OCI-LY3 (cell line): ENCODE measurements at regions not wholly inside any gene's neighbourhood (a gene's known extent, or its start where the extent isn't known, plus 50 kb on each side); places are given as distances from the start of the nearest gene placed in this dataset.

Experiments
- H2AFZ ChIP-seq: fragments of 200-600, 300-600 bp; shearing (Covaris generic); 2 replicates; pipeline ENCODE4 v1.6.0; 2014; ENCODE audit warnings: antibody characterized with exemption, low read depth, low read length
- H3K27ac ChIP-seq: fragments of 200-600, 300-600 bp; sonication (generic); 2 replicates; pipeline ENCODE4 v1.5.1; 2014; ENCODE audit warnings: mild to moderate bottlenecking, low read length, moderate library complexity, mixed read lengths
- H3K27me3 ChIP-seq: fragments of 200-600, 300-600 bp; sonication (generic); 2 replicates; pipeline ENCODE4 v1.6.1; 2014; ENCODE audit warnings: low read depth, low read length, mixed read lengths
- H3K36me3 ChIP-seq: fragments of 200-600, 300-600 bp; sonication (generic); replicated peaks from 2 replicates; pipeline ENCODE3; 2014; ENCODE audit warnings: low read depth, low read length, mixed read lengths
- H3K4me1 ChIP-seq: fragments of 300-600, 200-600 bp; sonication (generic); 2 replicates; pipeline ENCODE4 v1.6.1; 2014; ENCODE audit warnings: low read length, mixed read lengths
- H3K4me2 ChIP-seq: fragments of 200-600, 300-600 bp; sonication (generic); 2 replicates; pipeline ENCODE4 v1.6.1; 2014; ENCODE audit warnings: low read length, mixed read lengths
- H3K4me3 ChIP-seq: fragments of 300-600, 200-600 bp; sonication (generic); 2 replicates; pipeline ENCODE4 v1.5.1; 2014; ENCODE audit warnings: antibody characterized with exemption, mild to moderate bottlenecking, low read length, moderate library complexity
- H3K79me2 ChIP-seq: fragments of 300-600, 200-600 bp; shearing (Covaris generic); 2 replicates; pipeline ENCODE4 v1.6.1; 2014; ENCODE audit warnings: mild to moderate bottlenecking, low read length, mixed read lengths
- H3K9ac ChIP-seq: fragments of 300-600, 200-600 bp; shearing (Covaris generic); 2 replicates; pipeline ENCODE4 v1.6.0; 2014; ENCODE audit warnings: mild to moderate bottlenecking, low read length, moderate library complexity
- H3K9me3 ChIP-seq: fragments of 200-600, 300-600 bp; shearing (Covaris generic); 2 replicates; pipeline ENCODE4 v1.6.1; 2014; ENCODE audit warnings: low read length, mixed read lengths; ENCODE audit not compliant: insufficient read depth
- H4K20me1 ChIP-seq: fragments of 200-600, 300-600 bp; sonication (generic); 2 replicates; pipeline ENCODE4 v1.6.1; 2016; ENCODE audit warnings: low read length, mixed read lengths; ENCODE audit not compliant: insufficient read depth
- CTCF ChIP-seq: fragments of 200-600, 300-600 bp; sonication (generic); IDR thresholded peaks from 2 replicates; pipeline ENCODE4 v1.5.1; 2014; ENCODE audit warnings: antibody characterized with exemption, low read length, low read depth
- EZH2phosphoT487 ChIP-seq: fragments of 200-600 bp; shearing (Covaris generic); IDR thresholded peaks from 2 replicates; pipeline ENCODE4 v1.6.1; 2018; ENCODE audit warnings: antibody characterized with exemption, mixed run types, low read depth

- H3K4me1 ChIP-seq: peaks cover 12% of the 10 kb centered on the region
Observed at GRCh38 chr1:38210895-38211177, 164.2 kb upstream of the POU3F1 start.

GRCh38 chr1:38210021-38210894, 163.7 kb upstream of the POU3F1 start:
- H3K36me3 ChIP-seq: no peaks in the 10 kb centered on the region

More at GRCh38 chr1:38210895-38211177, 164.2 kb upstream of the POU3F1 start:
- Histone ChIP-seq H3K27ac (no peak overlapping the region), H3K4me2 (no peak overlapping the region), H3K79me2 (no peaks in the 10 kb centered on the region), H3K36me3 (no peaks in the 10 kb centered on the region), H3K27me3 (no peaks in the 10 kb centered on the region), H2AFZ (no peak overlapping the region), H3K9ac (no peak overlapping the region), H4K20me1 (no peaks in the 10 kb centered on the region), H3K4me3 (no peak overlapping the region), H3K9me3 (no peaks in the 10 kb centered on the region)
- TF ChIP-seq CTCF (no peak), EZH2phosphoT487 (no peak)

GRCh38 chr1:38208716-38209632, 162.4 kb upstream of the POU3F1 start:
- no peak overlapping the region for H3K27ac ChIP-seq
- H2AFZ ChIP-seq: no peak overlapping the region
- H3K79me2 ChIP-seq: no peaks in the 10 kb centered on the region
- H3K9me3 ChIP-seq: no peaks in the 10 kb centered on the region
- H3K36me3 ChIP-seq: no peaks in the 10 kb centered on the region
- H3K9ac ChIP-seq: no peak overlapping the region
- peak overlapping the region; percentile 22; the same call in 1 of the 2 replicates for H3K4me2 ChIP-seq
- H3K4me3 ChIP-seq: no peak overlapping the region
- TF ChIP-seq EZH2phosphoT487 (no peak), CTCF (peak; percentile 25)
- no peaks in the 10 kb centered on the region for H4K20me1 ChIP-seq
- H3K27me3 ChIP-seq: no peaks in the 10 kb centered on the region
- H3K4me1 ChIP-seq: peaks cover 12% of the 10 kb centered on the region

More at GRCh38 chr1:38210021-38210894, 163.7 kb upstream of the POU3F1 start:
- no peak overlapping the region for H3K27ac ChIP-seq
- H3K4me2 ChIP-seq: no peak overlapping the region
- no peaks in the 10 kb centered on the region for H4K20me1 ChIP-seq
- no peak overlapping the region for H3K4me3 ChIP-seq
- H3K79me2 ChIP-seq: no peaks in the 10 kb centered on the region
- no peaks in the 10 kb centered on the region for H3K9me3 ChIP-seq
- TF ChIP-seq CTCF (no peak), EZH2phosphoT487 (no peak)
- H2AFZ ChIP-seq: no peak overlapping the region
- H3K9ac ChIP-seq: no peak overlapping the region
- peaks cover 12% of the 10 kb centered on the region for H3K4me1 ChIP-seq
- H3K27me3 ChIP-seq: no peaks in the 10 kb centered on the region

GRCh38 chr1:38207906-38208305, 161.3 kb upstream of the POU3F1 start:
- Histone ChIP-seq H3K36me3 (no peaks in the 10 kb centered on the region), H4K20me1 (no peaks in the 10 kb centered on the region), H3K27me3 (no peaks in the 10 kb centered on the region), H2AFZ (no peak overlapping the region), H3K27ac (no peak overlapping the region), H3K4me1 (peaks cover 12% of the 10 kb centered on the region), H3K4me2 (no peak overlapping the region), H3K9me3 (no peaks in the 10 kb centered on the region), H3K9ac (no peak overlapping the region), H3K79me2 (no peaks in the 10 kb centered on the region), H3K4me3 (no peak overlapping the region)
- TF ChIP-seq EZH2phosphoT487 (no peak), CTCF (no peak)
